Nucleus accumbens (tissue), 56 donors: ENCODE measurements at regions not wholly inside any gene's neighbourhood (a gene's known extent, or its start where the extent isn't known, plus 50 kb on each side); places are given as distances from the start of the nearest gene placed in this dataset.

Source experiments
- DNase-seq, 56 donors: peaks; one replicate each; lab custom pipeline; 2025; lab: John Stamatoyannopoulos, UW

- DNase-seq: no peak
Measured at GRCh38 chr7:47149971-47150370, 431.9 kb downstream of the TNS3 start.

DNA sequence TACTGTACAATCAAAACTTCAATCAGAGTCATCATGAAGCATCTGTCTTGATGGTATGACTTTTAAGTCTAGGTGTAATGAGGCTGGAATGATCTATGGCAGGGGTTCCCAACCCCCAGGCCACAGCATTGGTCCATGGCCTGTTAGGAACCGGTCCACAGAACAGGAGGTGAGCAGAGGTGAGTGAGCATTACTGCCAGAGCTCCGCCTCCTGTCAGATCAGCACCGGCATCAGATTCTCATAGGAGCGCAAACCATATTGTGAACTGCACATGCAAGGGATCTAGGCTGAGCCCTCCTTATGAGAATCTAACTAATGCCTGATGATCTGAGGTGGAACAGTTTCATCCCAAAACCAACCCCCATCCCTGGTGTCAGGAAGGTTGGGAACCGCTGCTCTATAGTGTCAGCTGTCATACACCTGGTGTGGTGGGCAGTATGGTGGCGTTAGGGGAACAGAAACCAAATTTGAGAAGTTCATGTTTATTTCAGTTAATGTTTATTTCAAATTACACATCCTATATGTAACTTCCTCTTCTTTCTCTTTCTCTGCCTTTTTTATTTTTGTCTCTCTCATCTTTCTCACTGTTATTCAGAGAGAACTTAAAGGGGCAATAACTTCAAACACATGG is 432.6 kb downstream of the TNS3 start:
- no peak for DNase-seq

DNA sequence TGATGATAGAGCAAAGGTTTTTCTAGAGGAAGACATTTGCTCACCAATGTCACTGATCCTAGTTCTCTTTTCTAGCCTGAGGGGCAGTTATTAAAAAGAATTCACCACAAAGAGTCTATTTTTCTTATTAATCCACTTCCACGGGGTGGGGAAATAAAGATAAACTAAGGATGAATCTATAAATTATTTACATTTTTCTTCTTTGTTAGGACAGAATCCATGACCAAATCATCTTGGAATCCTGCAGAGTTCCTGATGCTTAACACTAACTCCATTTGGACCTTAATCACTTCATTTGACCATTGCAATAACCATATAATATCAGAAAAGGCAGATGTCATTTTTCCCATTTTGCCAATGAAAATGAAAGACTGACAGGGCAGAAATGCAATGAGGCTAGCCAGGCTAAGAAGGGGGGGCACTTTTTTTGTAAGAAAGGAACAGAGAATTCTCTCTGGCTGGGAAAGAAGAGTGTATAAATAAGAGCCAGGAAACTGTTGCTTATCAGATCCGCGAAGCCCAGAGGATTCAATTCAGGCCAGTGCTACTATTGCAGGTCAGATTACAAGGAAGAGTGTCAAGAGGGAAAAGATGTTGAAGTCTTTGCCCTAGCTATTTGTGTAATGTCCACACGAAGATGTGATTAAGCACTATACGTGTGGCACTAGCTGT is 433.2 kb downstream of the TNS3 start:
- no peak for DNase-seq

DNA sequence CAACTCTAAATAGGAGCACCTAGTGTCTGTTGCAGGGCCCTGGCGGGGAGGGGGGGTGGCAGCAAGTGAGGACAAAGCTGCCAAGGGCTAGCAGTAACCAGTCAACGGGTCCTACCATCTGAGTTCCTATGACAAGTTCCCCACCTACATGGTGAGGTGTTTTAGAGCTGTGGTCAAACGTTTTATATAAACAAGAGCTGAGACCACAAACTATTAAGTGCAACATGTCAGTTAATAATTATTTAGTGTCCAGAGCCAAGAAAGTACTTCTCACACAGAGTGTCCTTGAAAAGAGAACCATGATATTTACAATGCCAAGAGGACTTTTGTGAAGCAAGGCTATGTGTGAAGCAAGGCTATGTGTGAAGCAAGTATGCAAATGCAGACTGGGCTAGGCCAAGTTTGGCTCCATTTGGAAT is 434.7 kb downstream of the TNS3 start:
- DNase-seq: no peak

DNA sequence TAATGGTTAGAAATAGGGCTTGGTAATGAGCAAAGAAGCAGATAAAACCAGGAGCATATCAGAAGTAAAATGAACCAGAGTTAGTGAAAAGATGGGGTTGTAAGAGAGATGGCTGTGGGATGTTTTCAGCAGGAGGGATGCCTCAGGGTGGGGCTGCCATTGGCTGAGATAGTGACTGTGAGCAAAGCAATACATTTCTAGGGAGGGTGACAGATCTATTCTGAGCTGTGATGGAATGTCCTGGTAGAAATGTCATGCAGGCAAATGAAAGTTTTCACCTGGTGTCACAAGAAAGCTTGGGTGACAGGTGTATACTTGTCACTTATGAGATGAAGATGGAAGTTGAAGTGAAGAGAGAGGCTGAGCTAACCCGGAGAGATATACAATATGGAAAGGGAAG is 435.9 kb downstream of the TNS3 start:
- DNase-seq: no peak

- no peak for DNase-seq
Measured at GRCh38 chr7:47145186-47145725, 436.7 kb downstream of the TNS3 start.

DNA sequence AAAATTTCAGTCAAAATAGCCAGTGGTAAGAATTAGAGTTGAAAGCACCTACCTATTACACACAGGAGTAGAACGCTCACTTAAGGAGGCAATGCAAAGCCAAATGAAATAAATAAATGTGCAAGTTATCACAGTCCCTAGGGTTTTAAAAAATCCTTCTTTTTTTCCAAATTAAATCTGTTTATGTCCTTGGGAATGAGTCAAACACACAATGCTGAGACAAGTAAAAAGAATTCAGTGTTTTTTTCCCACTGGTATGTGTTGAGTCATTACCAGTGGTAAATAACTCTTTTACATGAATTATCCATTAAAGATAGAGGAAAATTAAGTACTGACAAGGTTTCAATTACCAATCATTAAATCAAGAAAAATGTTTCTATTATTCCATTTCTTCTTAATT is 438.6 kb downstream of the TNS3 start:
- DNase-seq: no peak

- DNase-seq: no peak
Measured at GRCh38 chr7:47142867-47143175, 439.1 kb downstream of the TNS3 start.

DNA sequence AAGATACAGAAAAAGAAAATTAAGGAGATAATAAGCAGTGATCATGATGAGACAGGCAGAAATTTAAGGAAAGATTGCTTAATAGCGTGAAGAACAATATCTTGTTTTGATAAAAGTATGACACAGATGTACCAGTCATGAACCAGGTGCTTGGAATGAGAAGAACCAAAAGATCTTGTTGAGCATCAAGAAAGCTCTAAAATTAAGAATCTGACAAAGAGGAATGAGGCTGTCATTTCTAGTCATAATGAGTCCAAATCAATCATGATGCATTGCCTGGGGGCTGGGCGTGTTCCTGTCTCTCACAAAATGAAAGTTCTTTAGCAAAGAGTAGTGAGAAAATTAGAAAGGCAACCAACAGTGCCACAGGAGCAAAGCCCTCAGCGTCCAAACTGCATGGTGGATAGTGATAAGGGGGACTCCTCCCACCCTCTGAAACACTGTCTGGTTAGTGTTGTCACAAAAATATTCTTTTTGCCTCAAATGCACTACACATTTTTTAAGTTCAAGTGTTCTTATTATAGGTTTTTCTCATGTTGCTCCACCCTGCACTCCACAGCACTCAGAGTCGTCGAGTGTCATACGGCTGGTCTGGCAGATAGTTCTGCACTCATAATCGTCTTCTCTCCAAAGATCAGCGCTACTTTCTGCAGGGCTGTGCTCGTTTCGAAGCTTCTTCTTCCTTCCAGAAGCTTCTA is 439.6 kb downstream of the TNS3 start:
- DNase-seq: no peak

GRCh38 chr7:47132471-47132870 is 449.4 kb downstream of the TNS3 start:
- DNase-seq: no peak

GRCh38 chr7:47128700-47129099 is 453.2 kb downstream of the TNS3 start:
- no peak for DNase-seq

DNA sequence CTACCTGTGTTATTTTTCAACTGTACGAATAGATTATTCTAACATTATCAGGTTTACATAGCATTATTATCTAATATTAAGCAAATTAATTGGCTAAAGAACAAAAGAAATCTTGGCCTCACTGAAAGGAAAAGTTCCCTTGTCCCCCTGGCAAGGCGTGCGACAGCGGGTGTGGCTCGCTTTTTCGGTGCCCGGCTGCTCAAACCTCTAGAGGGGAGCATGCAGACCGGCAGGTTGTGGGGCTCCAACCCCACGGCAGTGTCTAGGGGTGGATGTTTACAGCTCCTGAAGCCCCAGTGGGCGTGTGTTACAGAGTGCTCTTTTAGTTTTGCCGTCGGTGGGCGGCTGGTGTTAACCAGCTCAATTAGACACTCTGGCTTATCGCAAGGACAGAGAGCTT is 456.4 kb downstream of the TNS3 start:
- no peak for DNase-seq

DNA sequence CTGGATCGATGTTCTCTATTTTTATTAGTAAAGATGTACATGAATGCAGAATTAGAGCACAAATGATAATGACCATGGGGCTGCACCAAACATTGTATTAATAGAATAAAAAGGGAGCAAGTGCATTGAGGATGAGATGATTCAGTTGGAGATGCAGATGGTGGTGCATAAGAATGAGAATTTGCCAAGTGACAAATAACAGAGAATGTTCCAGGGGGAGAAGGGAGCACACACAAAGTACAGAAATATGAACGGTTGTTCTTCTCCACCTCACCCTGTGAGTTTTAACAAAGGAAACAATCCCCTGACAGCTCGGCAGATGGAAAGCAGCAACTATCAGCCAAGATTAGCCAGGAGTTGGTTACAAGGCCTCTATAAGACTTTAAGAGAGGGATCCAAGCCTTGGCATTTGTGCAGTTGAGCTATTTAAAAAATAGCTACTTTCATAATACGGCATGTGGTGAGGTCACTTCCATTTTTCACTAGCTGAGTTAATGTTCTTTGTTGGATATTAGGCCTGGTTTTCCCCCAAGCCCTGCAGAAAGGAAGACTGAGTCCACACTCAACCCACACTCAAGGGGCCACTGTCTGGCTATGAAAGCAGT is 462.5 kb downstream of the TNS3 start:
- DNase-seq: no peak

DNA sequence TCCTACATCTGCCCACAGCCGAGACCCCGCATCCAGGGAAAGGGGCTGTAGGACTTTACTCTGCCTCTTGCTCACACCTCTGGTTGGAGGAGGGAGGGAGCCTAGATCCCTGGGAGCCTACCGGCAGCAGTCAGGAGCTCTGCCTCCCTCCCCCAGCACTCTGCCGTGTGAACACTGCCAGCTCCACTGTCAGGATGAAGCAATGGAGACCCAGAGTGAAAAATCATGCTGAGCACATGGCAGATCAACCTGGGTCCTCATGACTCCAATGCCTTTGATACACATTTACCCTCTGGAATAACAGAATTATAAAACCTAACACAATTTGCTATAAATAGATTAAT is 477.7 kb downstream of the TNS3 start:
- DNase-seq: no peak

GRCh38 chr7:47103498-47104205 is 478.3 kb downstream of the TNS3 start:
- no peak for DNase-seq

GRCh38 chr7:47102331-47102841 is 479.5 kb downstream of the TNS3 start:
- no peak for DNase-seq

GRCh38 chr7:47100817-47101435 is 481.0 kb downstream of the TNS3 start:
- DNase-seq: no peak

DNA sequence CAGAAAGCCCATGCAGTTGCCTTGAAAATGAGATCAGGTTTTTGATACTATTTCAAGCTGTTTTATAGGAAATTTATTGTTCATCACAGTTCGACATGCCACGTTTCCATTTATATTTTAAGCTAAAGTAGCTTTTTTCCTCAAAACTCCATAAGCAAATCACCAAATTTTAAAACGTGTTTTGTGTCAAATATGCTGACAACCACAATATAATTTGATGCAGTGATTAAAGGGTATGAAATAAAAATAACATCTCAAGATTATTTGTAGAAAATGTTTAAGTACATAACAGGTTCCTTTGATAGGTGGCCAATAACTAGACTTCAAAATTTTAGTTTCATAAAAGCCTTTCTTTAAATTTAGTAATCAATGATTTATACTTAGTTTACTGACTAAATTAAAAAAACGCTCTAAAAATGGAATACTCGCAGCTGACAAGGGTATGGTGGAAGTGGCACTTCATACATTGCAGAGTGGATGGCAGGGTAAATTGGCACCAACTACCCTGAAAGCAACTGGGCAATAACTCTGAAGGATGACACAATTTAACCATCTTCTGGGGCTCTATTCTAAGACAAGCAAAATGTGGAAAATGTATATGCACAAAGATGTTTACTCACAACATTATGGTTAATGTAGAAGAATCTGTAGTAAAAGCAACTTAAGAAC is 481.6 kb downstream of the TNS3 start:
- no peak for DNase-seq

DNA sequence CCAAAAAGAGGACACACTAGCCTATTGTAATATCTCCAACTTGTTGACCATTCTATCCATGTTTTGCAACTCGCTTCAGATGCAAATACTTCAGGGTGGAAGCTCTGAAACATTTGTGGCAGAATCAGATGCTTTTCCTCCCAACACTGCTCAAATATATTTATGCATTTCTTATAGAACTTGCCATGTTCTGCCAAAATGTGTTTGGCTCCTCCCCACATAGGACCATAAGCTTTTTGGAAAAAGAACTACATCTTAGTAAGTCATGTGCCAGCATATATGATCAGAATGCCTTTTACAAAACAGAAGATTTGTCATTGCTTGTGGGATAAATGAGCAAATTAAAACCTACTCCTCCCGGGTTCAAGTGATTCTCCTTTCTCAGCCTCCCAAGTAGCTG is 484.5 kb downstream of the TNS3 start:
- DNase-seq: no peak

GRCh38 chr7:47095946-47096345 is 486.0 kb downstream of the TNS3 start:
- no peak for DNase-seq
